ENCODE measurements at regions not wholly inside any gene's neighbourhood (a gene's known extent, or its start where the extent isn't known, plus 50 kb on each side); places are given as distances from the start of the nearest gene placed in this dataset.

- DNase-seq (ENCODE audit: low read depth) (no peak), FAIRE-seq (no peak)
- Histone ChIP-seq H3K27me3 (ENCODE audit: control insufficient read depth, insufficient read depth, low read length) (no peaks in the 10 kb centered on the region), H3K36me3 (ENCODE audit: control insufficient read depth, insufficient read depth, low read length) (no peaks in the 10 kb centered on the region), H3K4me3 (ENCODE audit: low read depth, low read length) (no peak overlapping the region)
- no peak for TF ChIP-seq CTCF (IDR thresholded peaks at IDR 0.05; ENCODE audit: insufficient read depth, low read length, severe bottlenecking)
These were observed 273.5 kb upstream of the POU3F2 start for GRCh38 chr6:98560841-98561240.

GRCh38 chr6:98566126-98566525 is 268.2 kb upstream of the POU3F2 start:
- Histone ChIP-seq H3K4me3 (ENCODE audit: low read depth, low read length) (no peak overlapping the region), H3K36me3 (ENCODE audit: control insufficient read depth, insufficient read depth, low read length) (no peaks in the 10 kb centered on the region), H3K27me3 (ENCODE audit: control insufficient read depth, insufficient read depth, low read length) (no peaks in the 10 kb centered on the region)
- DNase-seq (ENCODE audit: low read depth), result no peak
- no peak for FAIRE-seq
- no peak for TF ChIP-seq CTCF (IDR thresholded peaks at IDR 0.05; ENCODE audit: insufficient read depth, low read length, severe bottlenecking)

- DNase-seq (ENCODE audit: low read depth) (no peak), FAIRE-seq (no peak)
- no peak overlapping the region for H3K4me3 ChIP-seq (ENCODE audit: low read depth, low read length)
- H3K27me3 ChIP-seq (ENCODE audit: control insufficient read depth, insufficient read depth, low read length), result no peaks in the 10 kb centered on the region
- no peak for TF ChIP-seq CTCF (IDR thresholded peaks at IDR 0.05; ENCODE audit: insufficient read depth, low read length, severe bottlenecking)
- H3K36me3 ChIP-seq (ENCODE audit: control insufficient read depth, insufficient read depth, low read length), result no peaks in the 10 kb centered on the region
These were observed 261.8 kb upstream of the POU3F2 start for GRCh38 chr6:98572579-98572978.

GRCh38 chr6:98574984-98575383 is 259.4 kb upstream of the POU3F2 start:
- no peaks in the 10 kb centered on the region for H3K36me3 ChIP-seq (ENCODE audit: control insufficient read depth, insufficient read depth, low read length)
- no peak for TF ChIP-seq CTCF (IDR thresholded peaks at IDR 0.05; ENCODE audit: insufficient read depth, low read length, severe bottlenecking)
- no peak for DNase-seq (ENCODE audit: low read depth)
- H3K4me3 ChIP-seq (ENCODE audit: low read depth, low read length), result no peak overlapping the region
- H3K27me3 ChIP-seq (ENCODE audit: control insufficient read depth, insufficient read depth, low read length), result no peaks in the 10 kb centered on the region
- no peak for FAIRE-seq

GRCh38 chr6:98576791-98577190 is 257.6 kb upstream of the POU3F2 start:
- no peak for FAIRE-seq

More at GRCh38 chr6:98576791-98577190, 257.6 kb upstream of the POU3F2 start:
- Histone ChIP-seq H3K4me3 (ENCODE audit: low read depth, low read length) (no peak overlapping the region), H3K36me3 (ENCODE audit: control insufficient read depth, insufficient read depth, low read length) (no peaks in the 10 kb centered on the region), H3K27me3 (ENCODE audit: control insufficient read depth, insufficient read depth, low read length) (no peaks in the 10 kb centered on the region)
- no peak for TF ChIP-seq CTCF (IDR thresholded peaks at IDR 0.05; ENCODE audit: insufficient read depth, low read length, severe bottlenecking)
- no peak for DNase-seq (ENCODE audit: low read depth)

Data from bronchial epithelial cell (primary cell).